Activated T-cell treated with anti-CD3 and anti-CD28 coated beads, Interleukin-2, amount 50 U/mL, for 24 hours (primary cell): ENCODE measurements at regions not wholly inside any gene's neighbourhood (a gene's known extent, or its start where the extent isn't known, plus 50 kb on each side); places are given as distances from the start of the nearest gene placed in this dataset.
"Not testable (repeated sequence)": the region's sequence is repeated elsewhere in the genome, so short reads cannot be mapped to it uniquely, and the experiment has no call there.

Experiments used
- DNase-seq: peaks from one replicate; pipeline ENCODE4 v3.0.0-alpha.2; 2020
- H3K27ac Mint-ChIP-seq: 2 replicates; pipeline ENCODE4 v1.8.0; 2020; ENCODE audit warnings: mild to moderate bottlenecking, mixed read lengths
- H3K27me3 Mint-ChIP-seq: 2 replicates; pipeline ENCODE4 v1.8.0; 2020; ENCODE audit warnings: mixed read lengths
- H3K36me3 Mint-ChIP-seq: 2 replicates; pipeline ENCODE4 v1.8.0; 2020; ENCODE audit warnings: low read depth, mixed read lengths
- H3K4me1 Mint-ChIP-seq: 2 replicates; pipeline ENCODE4 v1.8.0; 2020; ENCODE audit warnings: low read depth, mixed read lengths
- H3K4me3 Mint-ChIP-seq: 2 replicates; pipeline ENCODE4 v1.8.0; 2020; ENCODE audit warnings: mild to moderate bottlenecking, moderate library complexity, mixed read lengths
- H3K9me3 Mint-ChIP-seq: 2 replicates; pipeline ENCODE4 v1.8.0; 2020; ENCODE audit warnings: mixed read lengths

DNA sequence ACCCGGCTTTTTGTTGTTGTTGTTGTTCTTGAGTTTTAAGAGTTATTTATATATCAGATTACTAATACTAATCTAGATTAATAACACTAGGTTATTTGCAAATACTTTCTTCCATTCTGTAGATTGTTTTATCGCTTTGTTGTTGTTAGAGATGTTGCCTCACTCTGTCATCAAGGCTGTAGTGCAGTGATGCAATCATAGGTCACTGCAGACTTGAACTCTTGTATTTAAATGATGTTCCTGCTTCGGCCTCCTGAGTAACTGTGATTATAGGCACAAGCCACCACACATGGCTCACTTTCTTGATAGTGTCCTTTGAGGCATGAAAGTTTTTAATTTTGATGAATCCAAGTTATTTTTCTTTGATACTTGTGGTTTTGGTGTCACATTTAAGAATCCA is 129.0 kb downstream of the VSIG4 start:
- H3K9me3 Mint-ChIP-seq: peaks cover 2% of the 10 kb centered on the region
- no peak overlapping the region for H3K4me3 Mint-ChIP-seq
- H3K36me3 Mint-ChIP-seq: no peaks in the 10 kb centered on the region
- H3K27ac Mint-ChIP-seq: no peak overlapping the region
- no peak for DNase-seq
- H3K27me3 Mint-ChIP-seq: peaks cover 26% of the 10 kb centered on the region
- H3K4me1 Mint-ChIP-seq: no peaks in the 10 kb centered on the region

DNA sequence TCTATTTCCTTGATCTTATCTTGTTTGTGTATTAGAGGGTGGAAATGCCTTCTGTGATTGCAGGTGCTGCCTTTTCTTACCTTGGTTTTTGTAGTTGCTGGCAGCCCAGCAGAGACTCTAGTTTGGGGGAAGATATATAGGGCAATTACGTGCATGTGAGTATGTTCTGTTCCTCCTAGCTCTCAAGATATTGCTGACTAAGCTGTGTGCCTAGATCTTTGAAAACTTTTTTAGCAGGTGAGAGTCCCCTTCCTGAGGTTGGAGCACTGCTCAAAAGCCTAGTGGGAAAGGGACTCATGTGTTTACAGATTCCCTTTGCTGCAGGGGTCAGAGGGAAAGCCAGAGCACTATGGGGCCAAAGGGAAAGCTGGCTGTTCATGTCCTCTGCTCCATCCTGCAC is 136.1 kb downstream of the VSIG4 start:
- no peaks in the 10 kb centered on the region for H3K36me3 Mint-ChIP-seq
- H3K27ac Mint-ChIP-seq: no peak overlapping the region
- no peak for DNase-seq
- no peaks in the 10 kb centered on the region for H3K9me3 Mint-ChIP-seq
- H3K4me3 Mint-ChIP-seq: no peak overlapping the region
- H3K4me1 Mint-ChIP-seq: peaks cover 7% of the 10 kb centered on the region
- H3K27me3 Mint-ChIP-seq: peaks cover 28% of the 10 kb centered on the region

DNA sequence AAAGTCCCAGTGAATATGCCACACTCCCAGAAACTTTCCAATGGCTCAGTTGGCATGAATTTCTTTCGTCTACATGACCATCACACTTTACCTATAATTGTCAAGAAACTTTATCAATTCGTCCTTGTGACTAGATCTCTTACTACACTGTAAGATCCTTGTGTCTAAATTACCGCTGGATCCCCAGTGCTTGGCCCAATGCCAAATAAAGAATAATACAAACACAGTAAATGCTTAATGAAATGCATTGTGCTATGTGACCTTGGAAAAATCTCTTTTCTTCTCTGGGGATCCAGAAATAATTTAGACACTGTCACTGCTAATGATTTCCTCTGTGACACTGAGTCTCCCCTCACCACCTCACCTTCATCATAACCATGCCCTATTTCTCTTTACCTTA is 137.9 kb downstream of the VSIG4 start:
- DNase-seq: no peak
- Mint-ChIP-seq H3K9me3 (no peaks in the 10 kb centered on the region), H3K4me1 (peaks cover 7% of the 10 kb centered on the region), H3K4me3 (no peak overlapping the region), H3K36me3 (no peaks in the 10 kb centered on the region), H3K27ac (no peak overlapping the region), H3K27me3 (peaks cover 31% of the 10 kb centered on the region)

DNA sequence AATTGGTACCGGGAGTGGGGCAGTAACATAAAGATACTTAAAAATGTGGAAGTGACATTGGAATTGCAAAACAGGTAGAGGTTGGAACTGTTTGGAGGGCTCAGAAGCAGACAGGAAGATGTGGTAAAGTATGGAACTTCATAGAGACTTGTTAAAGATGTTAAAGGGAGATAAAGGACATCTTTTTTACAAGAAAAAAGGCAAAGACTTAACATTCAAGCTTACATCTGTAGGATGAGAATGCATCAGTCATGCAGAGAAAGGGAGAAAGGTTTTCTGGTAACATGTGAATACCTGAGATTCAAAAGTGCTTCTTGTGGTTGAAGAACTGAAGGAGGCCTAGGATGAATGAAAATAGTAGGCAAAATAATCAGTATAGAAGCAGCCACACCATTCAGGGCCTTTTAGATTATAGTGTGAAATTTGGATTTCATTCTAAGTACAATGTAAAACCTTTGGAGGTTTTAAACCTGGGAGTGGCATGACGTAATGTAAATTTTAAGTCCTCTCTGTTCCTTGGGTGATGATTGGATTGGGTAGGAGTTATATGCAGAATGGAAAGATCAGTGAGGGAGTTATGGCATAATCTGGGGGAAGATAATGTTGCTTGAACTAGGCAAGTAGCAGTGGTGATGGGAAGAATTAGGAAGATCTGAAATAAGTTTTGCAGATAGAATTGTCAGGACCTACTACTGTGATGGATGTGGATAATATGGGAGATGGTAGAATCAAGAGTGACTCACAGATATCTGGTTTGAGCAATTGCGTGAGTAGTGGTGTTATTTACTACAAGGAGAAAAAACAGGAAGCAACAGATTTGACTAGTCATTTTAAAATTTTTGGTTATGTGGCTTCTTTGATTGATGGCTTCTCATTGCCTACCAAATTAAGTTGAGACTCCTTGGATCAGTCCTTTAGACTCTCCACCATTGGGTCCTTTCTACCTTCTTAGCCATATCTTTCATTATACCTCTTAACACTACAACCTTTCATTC is 138.7 kb downstream of the VSIG4 start:
- no peak for DNase-seq
- peaks cover 7% of the 10 kb centered on the region for H3K4me1 Mint-ChIP-seq
- no peaks in the 10 kb centered on the region for H3K9me3 Mint-ChIP-seq
- peaks cover 33% of the 10 kb centered on the region for H3K27me3 Mint-ChIP-seq
- no peaks in the 10 kb centered on the region for H3K36me3 Mint-ChIP-seq
- H3K4me3 Mint-ChIP-seq: no peak overlapping the region
- H3K27ac Mint-ChIP-seq: no peak overlapping the region

DNA sequence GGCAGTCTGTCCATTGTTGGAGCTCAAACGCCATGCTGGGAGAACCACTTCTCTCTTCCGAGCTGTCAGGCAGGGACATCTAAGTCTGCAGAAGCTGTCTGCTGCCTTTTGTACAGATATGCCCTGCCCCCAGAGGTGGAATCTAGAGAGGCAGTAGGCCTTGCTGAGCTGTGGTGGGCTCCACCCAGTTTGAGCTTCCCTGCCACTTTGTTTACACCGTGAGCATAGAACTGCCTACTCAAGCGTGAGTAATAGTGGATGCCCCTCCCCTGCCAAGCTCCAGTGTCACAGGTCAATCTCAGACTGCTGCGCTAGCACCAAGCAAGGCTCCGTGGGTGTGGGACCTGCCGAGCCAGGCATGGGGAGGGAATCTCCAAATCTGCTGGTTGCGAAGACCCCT is 145.7 kb downstream of the VSIG4 start:
- peaks cover 27% of the 10 kb centered on the region for H3K27me3 Mint-ChIP-seq
- H3K9me3 Mint-ChIP-seq: no peaks in the 10 kb centered on the region
- H3K4me1 Mint-ChIP-seq: peaks cover 9% of the 10 kb centered on the region
- no peak overlapping the region for H3K4me3 Mint-ChIP-seq
- no peak overlapping the region for H3K27ac Mint-ChIP-seq
- DNase-seq: no peak
- no peaks in the 10 kb centered on the region for H3K36me3 Mint-ChIP-seq

DNA sequence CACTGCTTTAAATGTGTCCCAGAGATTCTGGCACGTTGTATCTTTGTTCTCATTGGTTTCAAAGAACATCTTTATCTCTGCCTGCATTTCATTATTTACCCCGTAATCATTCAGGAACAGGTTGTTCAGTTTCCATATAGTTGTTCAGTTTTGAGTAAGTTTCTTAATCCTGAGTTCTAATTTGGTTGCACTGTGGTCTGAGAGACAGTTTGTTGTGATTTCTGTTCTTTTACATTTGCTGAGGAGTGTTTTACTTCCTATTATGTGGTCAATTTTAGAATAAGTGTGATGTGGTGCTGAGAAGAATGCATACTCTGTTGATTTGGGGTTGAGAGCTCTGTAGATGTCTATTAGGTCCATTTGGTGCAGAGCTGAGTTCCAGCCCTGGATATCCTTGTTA is 148.1 kb downstream of the VSIG4 start:
- H3K4me1 Mint-ChIP-seq, H3K4me3 Mint-ChIP-seq, H3K27ac Mint-ChIP-seq, H3K9me3 Mint-ChIP-seq, H3K36me3 Mint-ChIP-seq, DNase-seq: not testable (repeated sequence)
- H3K27me3 Mint-ChIP-seq: peaks cover 20% of the 10 kb centered on the region

DNA sequence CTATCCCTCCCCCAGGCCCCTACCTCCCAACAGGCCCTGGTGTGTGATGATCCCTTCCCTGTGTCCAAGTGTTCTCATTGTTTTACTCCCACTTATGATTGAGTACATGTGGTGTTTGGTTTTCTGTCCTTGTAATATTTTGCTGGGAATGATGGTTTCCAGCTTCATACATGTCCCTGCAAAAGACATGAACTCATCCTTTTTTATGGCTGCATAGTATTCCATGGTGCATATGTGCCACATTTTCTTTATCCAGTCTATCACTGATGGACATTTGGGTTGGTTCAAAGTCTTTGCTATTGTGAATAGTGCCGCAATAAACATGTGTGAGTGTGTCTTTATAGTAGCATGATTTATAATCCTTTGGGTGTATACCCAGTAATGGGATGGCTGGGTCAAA is 151.7 kb downstream of the VSIG4 start:
- H3K27ac Mint-ChIP-seq, DNase-seq, H3K36me3 Mint-ChIP-seq, H3K9me3 Mint-ChIP-seq, H3K4me3 Mint-ChIP-seq: not testable (repeated sequence)
- Mint-ChIP-seq H3K4me1 (peaks cover 16% of the 10 kb centered on the region), H3K27me3 (peaks cover 23% of the 10 kb centered on the region)

DNA sequence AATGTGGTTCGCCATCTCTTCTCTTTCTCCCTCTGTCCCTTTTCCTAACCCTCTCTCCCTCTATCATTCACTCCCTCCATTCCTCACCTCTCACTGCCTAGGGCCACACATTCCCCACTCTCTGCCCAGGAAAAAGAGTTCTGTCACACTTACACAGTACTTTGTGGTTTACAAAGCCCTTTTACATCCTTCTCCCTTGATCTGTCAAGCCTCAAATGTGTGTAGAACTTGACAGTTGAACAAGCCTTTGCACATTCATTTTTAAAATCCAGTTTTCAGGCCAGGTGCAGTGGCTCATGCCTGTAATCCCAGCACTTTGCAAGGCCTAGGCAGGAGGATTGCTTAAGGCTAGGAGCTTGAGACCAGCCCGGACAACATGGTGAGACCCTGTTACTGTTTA is 156.3 kb downstream of the VSIG4 start:
- no peak overlapping the region for H3K27ac Mint-ChIP-seq
- no peaks in the 10 kb centered on the region for H3K9me3 Mint-ChIP-seq
- no peak overlapping the region for H3K4me3 Mint-ChIP-seq
- DNase-seq: no peak
- H3K36me3 Mint-ChIP-seq: no peaks in the 10 kb centered on the region
- peaks cover 21% of the 10 kb centered on the region for H3K27me3 Mint-ChIP-seq
- H3K4me1 Mint-ChIP-seq: peaks cover 7% of the 10 kb centered on the region

DNA sequence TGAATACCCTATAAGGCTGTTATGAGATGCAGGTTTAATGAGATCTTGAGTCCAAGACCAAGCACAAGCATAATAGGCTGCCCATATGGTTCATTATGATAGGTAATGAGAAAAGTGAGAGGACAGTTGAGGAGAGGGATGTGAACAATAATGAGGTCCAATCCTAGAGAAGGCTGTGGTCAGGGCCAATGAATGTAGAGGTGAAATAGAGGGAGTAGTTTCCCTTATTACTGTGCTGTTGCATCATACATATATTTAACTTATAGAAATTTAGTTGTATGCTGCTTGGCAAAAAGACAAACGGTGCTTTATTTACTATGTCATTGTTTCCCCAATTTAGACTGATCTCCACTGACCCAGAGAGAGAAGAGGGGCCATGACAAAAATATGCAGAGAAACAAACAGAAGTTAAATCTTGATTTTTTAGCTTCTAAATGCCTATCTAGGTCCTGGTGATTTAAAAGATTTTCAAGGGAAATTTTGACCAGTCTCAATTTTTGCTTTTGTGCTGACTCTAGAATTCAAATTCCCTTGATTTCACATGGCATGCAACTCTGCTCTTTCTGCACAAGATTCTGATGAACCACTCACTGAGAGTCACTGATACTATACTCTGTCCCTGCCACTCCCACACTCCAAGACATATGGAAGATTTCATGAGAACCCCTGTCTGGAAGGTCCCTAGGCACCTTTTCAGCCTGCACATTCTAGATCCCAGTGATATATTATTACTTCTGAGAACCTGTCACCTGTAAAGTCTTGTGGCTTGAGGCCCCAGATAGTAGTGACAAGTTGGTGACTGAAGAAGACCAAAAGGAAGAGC is 159.7 kb downstream of the VSIG4 start:
- Mint-ChIP-seq H3K4me3 (no peak overlapping the region), H3K9me3 (peaks cover 2% of the 10 kb centered on the region), H3K4me1 (peaks cover 15% of the 10 kb centered on the region), H3K36me3 (no peaks in the 10 kb centered on the region), H3K27ac (no peak overlapping the region), H3K27me3 (peaks cover 19% of the 10 kb centered on the region)
- no peak for DNase-seq

DNA sequence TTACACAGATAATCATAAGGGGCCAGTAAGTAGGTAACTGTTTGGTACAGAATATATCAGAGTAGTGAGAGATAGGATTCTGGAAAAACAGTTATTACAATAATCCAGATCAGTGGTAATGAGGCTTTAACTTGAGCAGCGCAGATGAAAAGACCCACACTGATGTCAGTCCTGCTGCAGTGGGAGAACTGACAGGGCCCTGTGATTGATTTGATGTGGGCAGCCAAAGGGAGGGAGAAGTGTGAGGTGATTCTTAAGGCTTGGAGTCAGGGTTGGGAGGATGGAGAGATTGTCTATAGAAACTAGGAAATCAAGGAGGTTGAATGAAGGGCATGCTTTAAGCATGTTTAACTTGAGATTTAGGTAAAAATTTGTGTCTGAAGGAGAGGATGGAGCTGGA is 161.4 kb downstream of the VSIG4 start:
- Mint-ChIP-seq H3K4me1 (peaks cover 11% of the 10 kb centered on the region), H3K27ac (no peak overlapping the region), H3K9me3 (peaks cover 2% of the 10 kb centered on the region), H3K27me3 (peaks cover 31% of the 10 kb centered on the region), H3K4me3 (no peak overlapping the region), H3K36me3 (no peaks in the 10 kb centered on the region)
- DNase-seq: no peak

DNA sequence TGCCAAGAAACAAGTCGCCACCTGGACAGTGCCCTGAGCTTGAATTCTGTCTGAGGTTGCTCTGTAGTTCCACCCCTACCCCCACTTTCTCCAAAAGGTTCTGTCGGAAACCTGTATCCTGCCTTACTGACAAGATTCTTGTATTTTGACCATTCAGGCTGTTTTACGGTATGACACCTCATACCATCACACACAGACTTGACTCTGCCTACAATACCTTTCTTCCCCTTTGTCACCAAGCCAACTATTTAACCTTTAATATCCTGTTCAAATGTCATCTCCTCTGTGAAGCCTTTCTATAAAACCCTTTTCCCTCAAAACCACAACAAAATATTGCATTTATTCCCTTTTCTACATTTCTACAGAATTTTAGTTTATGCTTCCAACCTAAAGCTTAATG is 161.9 kb downstream of the VSIG4 start:
- Mint-ChIP-seq H3K4me1 (peaks cover 8% of the 10 kb centered on the region), H3K9me3 (peaks cover 2% of the 10 kb centered on the region), H3K27ac (no peak overlapping the region), H3K36me3 (no peaks in the 10 kb centered on the region), H3K4me3 (no peak overlapping the region), H3K27me3 (peaks cover 36% of the 10 kb centered on the region)
- DNase-seq: no peak

DNA sequence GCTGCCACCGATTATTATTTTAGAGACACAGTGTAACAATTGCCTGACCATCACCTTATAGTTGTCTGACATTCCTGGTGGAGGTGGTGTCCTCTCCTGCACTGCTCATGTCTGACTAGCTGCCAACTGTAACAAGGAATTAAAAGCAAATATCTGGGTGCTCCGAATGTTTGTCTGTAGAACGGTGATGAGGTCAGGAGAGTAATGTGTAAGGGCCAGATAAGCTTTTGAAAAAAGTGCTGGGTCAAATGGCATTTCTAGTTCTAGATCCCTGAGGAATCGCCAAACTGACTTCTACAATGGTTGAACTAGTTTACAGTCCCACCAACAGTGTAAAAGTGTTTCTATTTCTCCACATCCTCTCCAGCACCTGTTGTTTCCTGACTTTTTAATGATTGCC is 164.3 kb downstream of the VSIG4 start:
- not testable (repeated sequence) for H3K9me3 Mint-ChIP-seq, DNase-seq, H3K4me3 Mint-ChIP-seq, H3K27ac Mint-ChIP-seq, H3K36me3 Mint-ChIP-seq
- Mint-ChIP-seq H3K27me3 (peaks cover 39% of the 10 kb centered on the region), H3K4me1 (peaks cover 11% of the 10 kb centered on the region)

DNA sequence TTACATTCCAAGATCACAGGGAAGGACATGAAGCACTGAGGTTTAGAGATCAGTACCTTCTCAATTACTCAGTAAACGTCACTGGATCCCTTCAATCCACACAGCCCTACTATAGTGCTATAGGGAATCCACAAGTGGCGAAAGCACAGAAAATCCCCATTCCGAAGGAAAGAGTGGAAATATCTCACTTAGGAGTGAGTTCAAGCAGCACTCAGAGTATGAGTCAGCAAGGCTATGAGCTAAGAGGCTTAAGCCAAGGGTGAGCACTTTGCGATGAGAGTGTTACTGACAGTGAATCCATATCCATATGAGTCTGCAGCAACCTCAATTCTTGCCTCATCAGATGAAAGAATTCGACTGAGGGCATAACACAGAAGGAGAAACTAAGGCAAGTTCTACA is 165.1 kb downstream of the VSIG4 start:
- no peak for DNase-seq
- no peak overlapping the region for H3K27ac Mint-ChIP-seq

DNA sequence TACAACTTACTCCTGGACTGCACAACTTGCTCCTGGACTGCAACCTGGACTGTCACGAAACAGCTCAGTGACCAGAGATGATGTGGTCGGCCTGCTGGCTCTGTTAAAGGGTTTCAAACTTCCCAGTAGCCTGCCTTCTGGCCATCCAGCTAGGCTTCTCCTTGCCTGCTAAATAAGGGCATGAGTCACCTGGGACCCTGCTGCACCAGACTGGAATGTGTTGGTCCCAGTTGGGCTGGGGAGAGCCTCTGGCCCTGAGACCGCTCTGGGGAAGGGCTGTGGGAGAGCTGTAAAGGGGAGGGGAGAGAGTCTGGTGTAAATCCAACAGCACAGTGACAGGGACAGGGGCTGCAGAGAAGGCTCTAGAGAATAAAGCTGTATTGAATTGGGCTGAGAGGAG is 165.8 kb downstream of the VSIG4 start:
- Mint-ChIP-seq H3K27me3 (peaks cover 35% of the 10 kb centered on the region), H3K9me3 (peaks cover 2% of the 10 kb centered on the region), H3K27ac (no peak overlapping the region), H3K4me1 (peaks cover 11% of the 10 kb centered on the region), H3K36me3 (no peaks in the 10 kb centered on the region), H3K4me3 (no peak overlapping the region)
- DNase-seq: no peak

More for the DNA sequence above, 165.1 kb downstream of the VSIG4 start:
- no peak overlapping the region for H3K4me3 Mint-ChIP-seq
- no peaks in the 10 kb centered on the region for H3K36me3 Mint-ChIP-seq
- peaks cover 40% of the 10 kb centered on the region for H3K27me3 Mint-ChIP-seq
- H3K4me1 Mint-ChIP-seq: peaks cover 11% of the 10 kb centered on the region
- H3K9me3 Mint-ChIP-seq: peaks cover 2% of the 10 kb centered on the region

DNA sequence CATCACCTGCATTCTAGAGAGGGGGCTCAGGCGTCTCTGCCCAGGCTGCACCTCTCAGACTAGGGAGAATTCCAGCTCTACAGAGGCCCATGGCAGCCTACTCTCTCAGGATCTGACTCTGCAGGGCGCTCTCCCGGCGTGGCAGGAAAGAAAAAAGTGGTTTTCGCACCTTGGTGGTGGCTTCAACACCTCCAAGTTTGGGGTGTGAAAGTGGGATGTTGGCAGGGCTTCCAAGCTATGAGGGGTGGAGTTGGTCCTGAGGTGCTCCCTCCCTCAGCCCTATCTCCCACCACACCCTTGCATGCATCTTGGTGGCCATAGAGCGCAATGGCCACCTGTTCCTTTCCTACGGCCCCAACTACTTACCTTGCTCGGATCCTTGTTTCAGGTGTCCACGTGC is 166.5 kb downstream of the VSIG4 start:
- peaks cover 9% of the 10 kb centered on the region for H3K4me1 Mint-ChIP-seq
- no peak overlapping the region for H3K4me3 Mint-ChIP-seq
- no peak overlapping the region for H3K27ac Mint-ChIP-seq
- H3K27me3 Mint-ChIP-seq: peaks cover 30% of the 10 kb centered on the region
- H3K9me3 Mint-ChIP-seq: peaks cover 2% of the 10 kb centered on the region
- no peaks in the 10 kb centered on the region for H3K36me3 Mint-ChIP-seq
- DNase-seq: no peak
